GM18909 (cell line): ENCODE measurements at regions not wholly inside any gene's neighbourhood (a gene's known extent, or its start where the extent isn't known, plus 50 kb on each side); places are given as distances from the start of the nearest gene placed in this dataset.

ENCODE experiments used
- ATAC-seq: cut with Tn5 transposase; IDR thresholded peaks from one replicate; pipeline ENCODE4 v1.9.1; 2021; ENCODE audit warnings: mild to moderate bottlenecking; ENCODE audit not compliant: unreplicated experiment, poor library complexity

- ATAC-seq = no peak
Measured at GRCh38 chr1:90783181-90783580, 66.1 kb upstream of the BARHL2 start.

DNA sequence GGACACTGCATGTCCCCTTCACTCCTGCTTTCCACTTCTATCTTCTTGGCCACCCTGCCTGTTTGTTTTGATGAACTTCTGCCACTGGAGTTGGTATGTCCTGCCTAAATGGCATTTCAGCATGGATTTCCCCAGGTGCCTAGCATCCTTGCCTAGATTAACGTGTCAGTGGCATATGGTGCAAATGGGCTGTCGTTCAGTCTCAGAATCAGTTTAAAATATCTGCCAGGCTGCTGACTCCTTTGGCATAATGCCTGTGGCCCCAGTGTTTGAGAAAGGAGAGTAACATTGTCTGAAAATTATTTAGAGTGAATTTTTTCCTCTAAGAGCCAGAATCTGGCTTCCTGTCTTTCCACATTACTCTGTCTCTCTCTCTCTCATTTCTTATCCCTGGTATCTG lies 64.9 kb upstream of the BARHL2 start:
- no peak for ATAC-seq

DNA sequence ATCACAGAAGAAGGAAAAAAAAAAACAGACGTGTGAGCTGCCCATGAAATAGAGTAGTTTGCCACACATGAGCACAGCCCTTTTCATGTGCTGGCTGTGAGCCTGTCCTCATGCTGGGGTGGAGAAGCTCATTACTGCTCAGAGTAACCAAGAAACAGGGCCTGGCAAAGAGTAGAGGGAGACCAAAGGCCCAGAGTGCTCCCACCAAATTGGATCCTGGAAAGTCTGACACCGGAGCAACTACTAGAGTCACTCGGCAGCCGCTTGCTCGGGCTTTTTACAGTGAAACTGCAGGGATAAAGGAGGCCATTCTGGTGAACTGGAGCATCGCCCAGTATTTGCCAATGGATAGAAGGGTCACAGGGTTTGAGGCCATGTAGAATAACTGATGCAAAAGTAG lies 64.4 kb upstream of the BARHL2 start:
- no peak for ATAC-seq

GRCh38 chr1:90780981-90781380 lies 63.9 kb upstream of the BARHL2 start:
- no peak for ATAC-seq

GRCh38 chr1:90779573-90779972 lies 62.5 kb upstream of the BARHL2 start:
- ATAC-seq = no peak

GRCh38 chr1:90778486-90778885 lies 61.4 kb upstream of the BARHL2 start:
- no peak for ATAC-seq

GRCh38 chr1:90773812-90774211 lies 56.7 kb upstream of the BARHL2 start:
- ATAC-seq = no peak

DNA sequence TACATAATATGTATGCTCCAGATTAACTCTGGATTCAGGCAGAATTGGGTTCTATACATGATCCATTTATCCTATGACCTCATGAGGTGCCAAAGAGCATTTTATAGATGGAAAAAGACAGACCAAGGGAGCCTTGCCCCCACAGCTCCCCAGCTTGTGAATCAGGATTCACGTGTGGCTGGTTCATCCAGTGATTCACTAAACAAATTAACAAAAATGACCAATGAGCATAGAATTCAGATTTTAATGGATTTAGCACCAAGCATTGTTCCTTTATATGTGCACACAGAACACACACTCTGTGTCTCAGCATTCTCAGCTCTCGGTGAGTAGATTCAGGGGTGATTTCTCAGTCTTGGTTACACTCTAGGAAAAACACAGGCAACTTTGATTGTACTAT lies 51.7 kb upstream of the BARHL2 start:
- ATAC-seq = no peak

GRCh38 chr1:90768098-90768497 lies 51.0 kb upstream of the BARHL2 start:
- no peak for ATAC-seq
